NCI-H524 treated with DMSO at 0.1 percent for 48 hours (cell line): ENCODE measurements at regions not wholly inside any gene's neighbourhood (a gene's known extent, or its start where the extent isn't known, plus 50 kb on each side); places are given as distances from the start of the nearest gene placed in this dataset.
A peak's percentile ranks its signal among the peaks of the same experiment; 100 is the strongest.

Experiments used
- DNase-seq: peaks from one replicate; lab custom pipeline; 2025; lab: John Stamatoyannopoulos, UW

GRCh38 chr9:126248680-126249079 is 77.9 kb upstream of the MVB12B start:
- DNase-seq, result no peak

GRCh38 chr9:126261584-126262356 is 64.9 kb upstream of the MVB12B start:
- DNase-seq, result no peak

GRCh38 chr9:126262738-126263137 is 63.9 kb upstream of the MVB12B start:
- no peak for DNase-seq

GRCh38 chr9:126270556-126270955 is 56.1 kb upstream of the MVB12B start:
- DNase-seq, result no peak

- DNase-seq, result no peak
Observed at GRCh38 chr9:126275386-126276001, 51.1 kb upstream of the MVB12B start.

- peak; percentile 98 for DNase-seq
Observed at GRCh38 chr9:126276056-126276728, 50.4 kb upstream of the MVB12B start.
